Transverse colon (tissue), 3 donors: ENCODE measurements at regions not wholly inside any gene's neighbourhood (a gene's known extent, or its start where the extent isn't known, plus 50 kb on each side); places are given as distances from the start of the nearest gene placed in this dataset.

Experiments used
- CTCF ChIP-seq, 5 experiments: fragments of 200-600 bp in 3 of 5; fragments of 450-650 bp in 2 of 5; sonication (generic) in 3 of 5; IDR thresholded peaks; 1 replicate in 2 of 5; 2 replicates in 3 of 5; pipeline ENCODE4 v1.5.1; 2016 to 2017; ENCODE audit warnings: antibody characterized with exemption in 5 of 5, inconsistent platforms in 3 of 5, mild to moderate bottlenecking in 2 of 5, moderate library complexity in 1 of 5
- POLR2A ChIP-seq: fragments of 450-650 bp; IDR thresholded peaks from one replicate; pipeline ENCODE4 v1.6.1; 2016; ENCODE audit warnings: antibody characterized with exemption, mild to moderate bottlenecking, moderate library complexity

- TF ChIP-seq CTCF (IDR thresholded peaks at IDR 0.05) (no peak), POLR2A (no peak)
Observed at GRCh38 chr9:129313331-129313955, 135.4 kb upstream of the IER5L start.
